ENCODE measurements at regions not wholly inside any gene's neighbourhood (a gene's known extent, or its start where the extent isn't known, plus 50 kb on each side); places are given as distances from the start of the nearest gene placed in this dataset.

- Histone ChIP-seq H3K36me3 (replicated peaks in 1 of 2; ENCODE audit: control insufficient read depth in 1 of 2, insufficient read depth in 2 of 2, low read length in 2 of 2) (no peaks in the 10 kb centered on the region), H3K9ac (ENCODE audit: insufficient read depth, low read depth, low read length) (no peak overlapping the region), H3K9me3 (ENCODE audit: low read length) (no peaks in the 10 kb centered on the region; the same call in 1 of the 2 replicates), H3K4me3 (replicated peaks in 1 of 3; ENCODE audit: insufficient read depth in 1 of 3, low read depth in 2 of 3, low read length in 3 of 3) (no peak overlapping the region), H3K4me1 (ENCODE audit: insufficient read depth, low read length) (peaks cover 55% of the 10 kb centered on the region), H3K79me2 (ENCODE audit: insufficient read depth, low read length) (no peaks in the 10 kb centered on the region), H3K27ac (ENCODE audit: extremely low read length, insufficient read depth, low read length) (no peak overlapping the region), H3K4me2 (ENCODE audit: low read depth, low read length) (no peak overlapping the region), H4K20me1 (ENCODE audit: insufficient read depth, low read length) (no peaks in the 10 kb centered on the region), H2AFZ (ENCODE audit: low read length) (no peak overlapping the region), H3K27me3 (ENCODE audit: control insufficient read depth in 1 of 2, insufficient read depth in 2 of 2, low read length in 2 of 2) (no peaks in the 10 kb centered on the region; a peak in 1 of 5 replicates)
- ChIA-PET POLR2A (no interaction called here), CTCF (ENCODE audit: low intra/inter-chr PET ratio, low total read pairs) (no interaction called here)
- intact Hi-C loops (cut with micrococcal nuclease; ENCODE audit: unreplicated experiment) (loop anchor here (1.0 kb wide), 1 partner anchor 13 kb away; no protein-coding TSS in a partner anchor), in situ Hi-C loops (cut with HindIII; ENCODE audit: extremely low pct_ligation_motif_present, low pct_unique_long_range_greater_than_20kb) (no loop called here)
- no peak for FAIRE-seq
- no peak for DNase-seq (ENCODE audit: low spot score)
- 63% methylated on average over 4 of the region's 4 CpGs for WGBS (ENCODE audit: low lambda C conversion rate)
- BruUV-seq (replicated peaks): no TSS peak
- no peak for ATAC-seq
- no peak for TF ChIP-seq HNRNPL (IDR thresholded peaks at IDR 0.05; ENCODE audit: low read depth, low read length)
- no peak for TF ChIP-seq HMG20B (CRISPR knock-in tag; conservative IDR thresholded peaks at IDR 0.05)
- TF ChIP-seq ZNF570 (CRISPR knock-in tag; IDR thresholded peaks at IDR 0.05; ENCODE audit: borderline replicate concordance): no peak
- TF ChIP-seq ZNF710 (CRISPR knock-in tag; IDR thresholded peaks at IDR 0.05; ENCODE audit: borderline replicate concordance): no peak
- TF ChIP-seq PHF20 (CRISPR knock-in tag; IDR thresholded peaks at IDR 0.05): no peak
- TF ChIP-seq REPIN1 (CRISPR knock-in tag; IDR thresholded peaks at IDR 0.05; ENCODE audit: borderline replicate concordance, low read depth): no peak
- no peak for TF ChIP-seq IKZF4 (CRISPR knock-in tag; IDR thresholded peaks at IDR 0.05; ENCODE audit: borderline replicate concordance, low read depth, not compliant biosample characterization)
- no peak for TF ChIP-seq ZNF703 (CRISPR knock-in tag; IDR thresholded peaks at IDR 0.05; ENCODE audit: borderline replicate concordance)
- no peak for TF ChIP-seq REST (IDR thresholded peaks at IDR 0.05; ENCODE audit: borderline replicate concordance in 1 of 2, low read depth in 1 of 2, low read length in 2 of 2)
- TF ChIP-seq ZNF672 (CRISPR knock-in tag; IDR thresholded peaks at IDR 0.05): no peak
- TF ChIP-seq ZNF605 (CRISPR knock-in tag; IDR thresholded peaks at IDR 0.05): no peak
- no peak for TF ChIP-seq ZSCAN9 (CRISPR knock-in tag; IDR thresholded peaks at IDR 0.05; ENCODE audit: borderline replicate concordance)
- no peak for TF ChIP-seq ZNF780A (CRISPR knock-in tag; IDR thresholded peaks at IDR 0.05)
- no peak for TF ChIP-seq ZNF792 (CRISPR knock-in tag; IDR thresholded peaks at IDR 0.05)
These were observed 271.4 kb downstream of the PTTG2 start for GRCh38 chr4:38231626-38232025.
